ENCODE measurements at regions not wholly inside any gene's neighbourhood (a gene's known extent, or its start where the extent isn't known, plus 50 kb on each side); places are given as distances from the start of the nearest gene placed in this dataset.
"Not testable (repeated sequence)": the region's sequence is repeated elsewhere in the genome, so short reads cannot be mapped to it uniquely, and the experiment has no call there.

GRCh38 chr2:198863655-198864054, 594.1 kb downstream of the SATB2 start:
- DNase-seq (ENCODE audit: low read depth, low spot score), result no peak
- H3K4me1 ChIP-seq (ENCODE audit: insufficient read depth, insufficient read length), result no peaks in the 10 kb centered on the region
- no peak overlapping the region for H3K9ac ChIP-seq (ENCODE audit: insufficient read length, low read depth)
- no peaks in the 10 kb centered on the region for H3K36me3 ChIP-seq (ENCODE audit: insufficient read depth, insufficient read length, low read length)
- peaks cover 12% of the 10 kb centered on the region for H3K9me3 ChIP-seq (ENCODE audit: insufficient read depth, low read length)
- no peak for TF ChIP-seq SUZ12 (IDR thresholded peaks at IDR 0.05; ENCODE audit: extremely low read depth, insufficient read depth, insufficient read length)
- TF ChIP-seq ZNF274 (IDR thresholded peaks at IDR 0.05; ENCODE audit: low read depth, low read length), result no peak
- TF ChIP-seq YY1 (IDR thresholded peaks at IDR 0.05; ENCODE audit: insufficient read depth, insufficient read length), result no peak
- H3K4me3 ChIP-seq (ENCODE audit: insufficient read length, low read depth), result no peak overlapping the region
- no peaks in the 10 kb centered on the region for H3K27me3 ChIP-seq (ENCODE audit: insufficient read depth, insufficient read length)

- no peak for TF ChIP-seq YY1 (IDR thresholded peaks at IDR 0.05; ENCODE audit: insufficient read depth, insufficient read length)
- no peak for TF ChIP-seq ZNF274 (IDR thresholded peaks at IDR 0.05; ENCODE audit: low read depth, low read length)
- TF ChIP-seq SUZ12 (IDR thresholded peaks at IDR 0.05; ENCODE audit: extremely low read depth, insufficient read depth, insufficient read length), result no peak
- Histone ChIP-seq H3K4me1 (ENCODE audit: insufficient read depth, insufficient read length) (no peaks in the 10 kb centered on the region), H3K4me3 (ENCODE audit: insufficient read length, low read depth) (no peak overlapping the region), H3K9ac (ENCODE audit: insufficient read length, low read depth) (no peak overlapping the region), H3K9me3 (ENCODE audit: insufficient read depth, low read length) (peaks cover 16% of the 10 kb centered on the region), H3K36me3 (ENCODE audit: insufficient read depth, insufficient read length, low read length) (no peaks in the 10 kb centered on the region), H3K27me3 (ENCODE audit: insufficient read depth, insufficient read length) (no peaks in the 10 kb centered on the region)
- no peak for DNase-seq (ENCODE audit: low read depth, low spot score)
Measured at GRCh38 chr2:198861080-198861479, 596.7 kb downstream of the SATB2 start.

GRCh38 chr2:198857246-198857645, 600.5 kb downstream of the SATB2 start:
- Histone ChIP-seq H3K4me3 (ENCODE audit: insufficient read length, low read depth) (no peak overlapping the region), H3K27me3 (ENCODE audit: insufficient read depth, insufficient read length) (no peaks in the 10 kb centered on the region), H3K4me1 (ENCODE audit: insufficient read depth, insufficient read length) (no peaks in the 10 kb centered on the region), H3K36me3 (ENCODE audit: insufficient read depth, insufficient read length, low read length) (no peaks in the 10 kb centered on the region), H3K9ac (ENCODE audit: insufficient read length, low read depth) (no peak overlapping the region), H3K9me3 (ENCODE audit: insufficient read depth, low read length) (peaks cover 16% of the 10 kb centered on the region)
- DNase-seq (ENCODE audit: low read depth, low spot score), result no peak
- TF ChIP-seq SUZ12 (IDR thresholded peaks at IDR 0.05; ENCODE audit: extremely low read depth, insufficient read depth, insufficient read length) (no peak), YY1 (IDR thresholded peaks at IDR 0.05; ENCODE audit: insufficient read depth, insufficient read length) (no peak), ZNF274 (IDR thresholded peaks at IDR 0.05; ENCODE audit: low read depth, low read length) (no peak)

GRCh38 chr2:198855746-198856145, 602.0 kb downstream of the SATB2 start:
- not testable (repeated sequence) for H3K4me1 ChIP-seq (ENCODE audit: insufficient read depth, insufficient read length); H3K4me3 ChIP-seq (ENCODE audit: insufficient read length, low read depth); H3K9ac ChIP-seq (ENCODE audit: insufficient read length, low read depth); DNase-seq (ENCODE audit: low read depth, low spot score); H3K27me3 ChIP-seq (ENCODE audit: insufficient read depth, insufficient read length); H3K36me3 ChIP-seq (ENCODE audit: insufficient read depth, insufficient read length, low read length)
- H3K9me3 ChIP-seq (ENCODE audit: insufficient read depth, low read length), result peaks cover 16% of the 10 kb centered on the region

- H3K36me3 ChIP-seq (ENCODE audit: insufficient read depth, insufficient read length, low read length), result no peaks in the 10 kb centered on the region
- H3K4me1 ChIP-seq (ENCODE audit: insufficient read depth, insufficient read length), result no peaks in the 10 kb centered on the region
- H3K27me3 ChIP-seq (ENCODE audit: insufficient read depth, insufficient read length), result no peaks in the 10 kb centered on the region
- no peak overlapping the region for H3K4me3 ChIP-seq (ENCODE audit: insufficient read length, low read depth)
- DNase-seq (ENCODE audit: low read depth, low spot score), result no peak
- H3K9me3 ChIP-seq (ENCODE audit: insufficient read depth, low read length), result no peaks in the 10 kb centered on the region
- TF ChIP-seq YY1 (IDR thresholded peaks at IDR 0.05; ENCODE audit: insufficient read depth, insufficient read length) (no peak), ZNF274 (IDR thresholded peaks at IDR 0.05; ENCODE audit: low read depth, low read length) (no peak), SUZ12 (IDR thresholded peaks at IDR 0.05; ENCODE audit: extremely low read depth, insufficient read depth, insufficient read length) (no peak)
- H3K9ac ChIP-seq (ENCODE audit: insufficient read length, low read depth), result no peak overlapping the region
Measured at GRCh38 chr2:198852248-198852647, 605.5 kb downstream of the SATB2 start.

GRCh38 chr2:198825534-198825933, 632.2 kb downstream of the SATB2 start:
- Histone ChIP-seq H3K9me3 (ENCODE audit: insufficient read depth, low read length) (no peaks in the 10 kb centered on the region), H3K9ac (ENCODE audit: insufficient read length, low read depth) (no peak overlapping the region), H3K4me1 (ENCODE audit: insufficient read depth, insufficient read length) (no peaks in the 10 kb centered on the region), H3K4me3 (ENCODE audit: insufficient read length, low read depth) (no peak overlapping the region), H3K36me3 (ENCODE audit: insufficient read depth, insufficient read length, low read length) (no peaks in the 10 kb centered on the region), H3K27me3 (ENCODE audit: insufficient read depth, insufficient read length) (no peaks in the 10 kb centered on the region)
- DNase-seq (ENCODE audit: low read depth, low spot score), result no peak
- TF ChIP-seq SUZ12 (IDR thresholded peaks at IDR 0.05; ENCODE audit: extremely low read depth, insufficient read depth, insufficient read length), result no peak
- no peak for TF ChIP-seq YY1 (IDR thresholded peaks at IDR 0.05; ENCODE audit: insufficient read depth, insufficient read length)
- no peak for TF ChIP-seq ZNF274 (IDR thresholded peaks at IDR 0.05; ENCODE audit: low read depth, low read length)

GRCh38 chr2:198817536-198817935, 640.2 kb downstream of the SATB2 start:
- Histone ChIP-seq H3K4me1 (ENCODE audit: insufficient read depth, insufficient read length) (no peaks in the 10 kb centered on the region), H3K36me3 (ENCODE audit: insufficient read depth, insufficient read length, low read length) (no peaks in the 10 kb centered on the region), H3K9me3 (ENCODE audit: insufficient read depth, low read length) (no peaks in the 10 kb centered on the region), H3K4me3 (ENCODE audit: insufficient read length, low read depth) (no peak overlapping the region), H3K27me3 (ENCODE audit: insufficient read depth, insufficient read length) (no peaks in the 10 kb centered on the region), H3K9ac (ENCODE audit: insufficient read length, low read depth) (no peak overlapping the region)
- DNase-seq (ENCODE audit: low read depth, low spot score), result no peak
- no peak for TF ChIP-seq ZNF274 (IDR thresholded peaks at IDR 0.05; ENCODE audit: low read depth, low read length)
- TF ChIP-seq SUZ12 (IDR thresholded peaks at IDR 0.05; ENCODE audit: extremely low read depth, insufficient read depth, insufficient read length), result no peak
- no peak for TF ChIP-seq YY1 (IDR thresholded peaks at IDR 0.05; ENCODE audit: insufficient read depth, insufficient read length)

GRCh38 chr2:198815626-198816025, 642.1 kb downstream of the SATB2 start:
- no peak for DNase-seq (ENCODE audit: low read depth, low spot score)
- Histone ChIP-seq H3K4me1 (ENCODE audit: insufficient read depth, insufficient read length) (no peaks in the 10 kb centered on the region), H3K4me3 (ENCODE audit: insufficient read length, low read depth) (no peak overlapping the region), H3K9me3 (ENCODE audit: insufficient read depth, low read length) (no peaks in the 10 kb centered on the region), H3K9ac (ENCODE audit: insufficient read length, low read depth) (no peak overlapping the region), H3K27me3 (ENCODE audit: insufficient read depth, insufficient read length) (no peaks in the 10 kb centered on the region), H3K36me3 (ENCODE audit: insufficient read depth, insufficient read length, low read length) (no peaks in the 10 kb centered on the region)
- TF ChIP-seq SUZ12 (IDR thresholded peaks at IDR 0.05; ENCODE audit: extremely low read depth, insufficient read depth, insufficient read length), result no peak
- no peak for TF ChIP-seq YY1 (IDR thresholded peaks at IDR 0.05; ENCODE audit: insufficient read depth, insufficient read length)
- TF ChIP-seq ZNF274 (IDR thresholded peaks at IDR 0.05; ENCODE audit: low read depth, low read length), result no peak
